ENCODE measurements at regions not wholly inside any gene's neighbourhood (a gene's known extent, or its start where the extent isn't known, plus 50 kb on each side); places are given as distances from the start of the nearest gene placed in this dataset.
A peak's percentile ranks its signal among the peaks of the same experiment; 100 is the strongest.

DNA sequence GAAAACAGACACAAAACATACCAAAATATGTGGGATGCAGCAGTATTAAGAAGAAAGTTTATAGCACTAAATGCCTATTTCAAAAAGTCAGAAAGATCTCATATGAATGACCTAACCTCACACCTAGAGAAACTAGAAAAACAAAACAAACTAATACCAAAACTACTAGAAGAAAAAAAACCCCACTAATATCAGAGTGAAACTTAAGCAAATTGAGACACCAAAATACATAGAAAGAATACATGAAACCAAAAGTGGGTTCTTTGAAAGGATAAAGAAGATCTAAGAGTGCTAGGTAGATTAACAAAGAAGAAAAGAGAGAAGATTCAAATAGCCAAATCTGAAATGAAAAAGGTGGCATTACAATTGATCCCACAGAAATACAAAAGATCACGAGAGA, 494.1 kb downstream of the SH2D4B start:
- no peak for DNase-seq

DNA sequence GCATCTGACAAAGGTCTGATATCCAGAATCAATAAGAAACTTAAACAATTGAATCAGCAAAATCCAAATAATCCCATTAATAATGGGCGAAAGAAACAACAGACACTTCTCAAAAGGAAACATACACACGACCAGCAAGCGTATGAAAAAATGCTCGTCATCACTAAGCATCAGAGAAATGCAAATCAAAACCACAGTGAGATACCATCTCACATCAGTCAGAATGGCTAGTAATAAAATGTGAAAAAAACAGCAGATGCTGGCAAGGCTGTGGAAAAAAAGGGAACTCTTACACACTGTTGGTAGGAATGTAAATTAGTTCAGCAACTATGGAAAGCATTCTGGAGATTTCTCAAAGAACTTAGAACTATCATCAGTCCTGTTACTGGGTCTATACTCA, 496.7 kb downstream of the SH2D4B start:
- DNase-seq: peak; percentile 37

DNA sequence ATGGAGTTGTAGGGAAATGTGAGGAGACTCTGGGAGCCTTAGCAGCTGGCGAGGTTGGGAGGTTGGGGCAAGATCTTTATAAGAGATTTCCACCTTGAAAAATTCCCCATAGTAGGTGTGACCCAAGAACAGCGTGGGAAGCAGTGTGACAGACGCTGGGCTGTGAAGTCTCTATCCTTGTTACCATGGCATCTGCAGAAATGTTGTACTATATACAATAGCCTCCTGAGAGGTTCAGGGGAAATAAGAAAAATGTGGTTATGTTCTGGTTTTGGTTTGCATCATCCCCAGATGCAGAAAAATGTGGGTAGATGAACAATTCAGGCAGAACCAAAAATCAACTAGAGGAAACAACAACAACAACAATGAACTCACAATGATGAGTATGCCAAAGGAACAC, 498.6 kb downstream of the SH2D4B start:
- no peak for DNase-seq

DNA sequence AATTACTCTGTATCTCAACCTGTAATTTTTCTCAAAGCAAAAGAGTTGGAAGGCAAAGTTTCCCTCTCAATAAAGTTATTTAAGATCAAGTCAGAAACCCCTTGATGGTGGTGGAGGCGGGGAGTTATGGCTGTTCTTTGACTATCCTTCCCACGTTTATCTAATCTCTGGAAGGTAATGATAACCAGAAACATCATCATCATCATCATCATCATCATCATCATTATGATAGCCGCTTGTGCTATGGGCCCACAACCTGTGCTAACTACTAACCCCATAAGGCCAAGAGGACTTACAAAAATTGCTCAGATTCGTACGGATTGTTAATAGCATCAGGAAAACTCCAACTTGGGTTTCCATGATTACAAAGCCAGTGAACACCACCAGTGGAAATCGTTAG, 502.3 kb downstream of the SH2D4B start:
- no peak for DNase-seq

DNA sequence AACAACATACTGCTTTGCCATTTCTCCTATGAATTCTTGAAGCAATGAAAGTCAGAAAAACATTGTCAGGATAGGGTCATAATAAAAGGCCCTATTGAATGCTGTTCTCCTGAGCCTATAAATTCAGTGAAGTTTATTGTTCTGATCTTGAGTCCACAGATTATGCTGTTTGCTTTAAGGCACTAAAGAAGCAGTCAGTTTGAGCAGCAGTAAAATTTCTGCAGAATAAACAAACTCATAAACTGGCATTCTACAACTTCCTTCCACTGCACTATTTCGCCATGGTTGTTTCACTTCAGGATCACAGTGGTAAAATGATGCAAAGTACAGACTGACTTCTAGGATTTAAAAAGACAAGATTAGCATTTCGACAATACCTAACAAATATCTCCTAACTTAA, 503.2 kb downstream of the SH2D4B start:
- no peak for DNase-seq

DNA sequence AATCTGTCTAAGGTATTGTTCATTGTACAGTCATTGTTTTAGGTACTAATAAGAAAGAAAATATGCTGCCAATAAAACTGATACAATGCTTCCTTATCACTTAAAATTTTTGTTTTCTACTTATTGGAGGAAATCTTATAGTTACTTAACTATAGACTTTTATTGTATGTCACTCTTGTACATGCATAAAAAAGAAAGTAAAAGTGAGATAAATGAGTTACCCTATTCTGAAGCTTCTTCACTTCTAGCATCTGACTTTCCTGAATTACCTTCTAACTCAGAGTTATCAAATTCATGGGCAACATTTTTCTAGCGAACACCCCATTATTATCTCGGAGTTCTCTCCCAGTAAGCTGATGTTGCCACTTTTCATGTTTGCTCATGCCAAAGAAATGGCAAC, 504.9 kb downstream of the SH2D4B start:
- no peak for DNase-seq

DNA sequence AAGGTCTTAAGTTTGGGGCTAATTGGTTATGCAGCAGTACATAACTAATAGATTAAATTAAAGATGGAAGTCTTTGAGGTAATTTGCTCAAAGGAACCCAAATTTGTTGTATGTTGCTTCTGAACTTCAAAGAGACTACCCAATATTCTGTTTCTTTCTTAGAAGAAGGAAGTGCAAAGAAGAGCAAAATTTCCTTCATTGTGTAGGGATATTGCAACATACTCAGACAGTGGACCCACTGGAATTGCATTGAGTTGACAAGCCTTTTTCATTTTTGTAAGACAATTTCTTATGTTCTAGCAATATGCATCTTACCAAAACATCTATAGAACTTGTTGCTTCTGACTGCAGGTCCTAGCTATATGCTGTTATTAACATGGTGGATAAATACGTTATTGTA, 527.8 kb downstream of the SH2D4B start:
- no peak for DNase-seq

DNA sequence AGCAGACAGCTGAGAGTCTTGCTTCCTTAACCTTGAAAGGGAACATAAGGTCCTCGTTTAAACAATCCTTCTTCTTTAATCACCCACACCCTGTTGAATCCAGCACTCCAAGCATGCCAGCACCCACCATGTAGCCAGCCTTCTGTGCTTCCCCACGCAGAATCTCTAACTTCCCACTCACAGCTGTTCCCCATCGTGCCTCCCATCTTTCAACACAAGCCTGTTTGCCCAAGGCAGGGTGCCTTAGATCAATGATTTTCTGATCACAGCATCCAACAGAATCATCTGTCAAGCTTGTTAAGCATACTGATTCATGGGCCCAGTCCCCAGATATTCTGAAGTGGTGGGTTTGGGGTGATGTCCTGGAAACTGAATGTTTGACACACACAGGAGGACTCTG, 530.8 kb downstream of the SH2D4B start:
- no peak for DNase-seq

DNA sequence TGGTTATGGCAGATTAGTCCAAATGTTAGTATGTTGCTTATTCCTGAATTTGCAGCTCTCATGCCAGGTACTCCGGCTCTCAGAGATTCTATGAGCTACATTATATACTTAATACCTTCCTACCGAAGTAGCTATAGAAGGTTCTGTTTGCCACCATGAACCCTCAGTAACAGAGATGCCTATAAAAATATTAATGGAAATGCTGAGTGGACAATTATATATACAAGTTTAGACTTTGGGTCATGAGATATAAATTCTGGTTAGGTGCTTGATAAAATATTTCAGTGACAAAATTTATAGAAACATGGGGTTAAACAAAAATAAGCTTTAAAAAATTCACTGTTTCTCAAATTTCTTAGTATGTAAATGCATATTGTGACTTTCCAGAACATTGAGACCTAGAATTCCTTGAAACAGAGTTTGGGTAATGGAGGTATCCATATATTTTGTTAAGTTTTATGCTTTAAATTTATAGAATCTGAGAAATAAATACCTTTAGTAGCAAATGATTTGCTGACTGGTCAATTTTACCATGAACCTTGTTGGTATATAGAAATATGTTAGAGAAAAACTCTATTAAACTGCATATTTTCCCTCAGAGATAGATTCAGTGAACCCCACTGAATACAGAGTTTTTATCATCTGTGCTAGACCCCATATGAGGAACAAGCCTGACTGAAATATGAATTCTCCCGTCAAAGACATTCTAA, 533.5 kb downstream of the SH2D4B start:
- no peak for DNase-seq

DNA sequence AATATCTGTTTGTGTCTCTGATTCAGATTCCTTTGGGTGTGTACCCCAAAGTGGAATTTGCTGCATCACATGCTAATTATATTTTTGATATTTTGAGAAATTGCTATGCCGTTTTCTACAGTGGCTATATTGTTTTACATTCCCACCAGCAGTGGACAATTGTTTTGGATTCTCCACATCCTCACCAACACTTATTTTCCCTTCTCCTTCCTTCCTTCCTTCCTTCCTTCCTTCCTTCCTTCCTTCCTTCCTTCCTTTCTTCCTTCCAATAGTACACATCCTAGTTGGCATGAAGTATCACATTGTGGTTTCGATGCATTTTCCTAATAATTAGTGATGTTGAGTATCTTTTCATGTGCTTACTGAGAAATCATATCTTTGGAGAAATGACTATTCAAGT, 535.5 kb downstream of the SH2D4B start:
- DNase-seq: no peak

DNA sequence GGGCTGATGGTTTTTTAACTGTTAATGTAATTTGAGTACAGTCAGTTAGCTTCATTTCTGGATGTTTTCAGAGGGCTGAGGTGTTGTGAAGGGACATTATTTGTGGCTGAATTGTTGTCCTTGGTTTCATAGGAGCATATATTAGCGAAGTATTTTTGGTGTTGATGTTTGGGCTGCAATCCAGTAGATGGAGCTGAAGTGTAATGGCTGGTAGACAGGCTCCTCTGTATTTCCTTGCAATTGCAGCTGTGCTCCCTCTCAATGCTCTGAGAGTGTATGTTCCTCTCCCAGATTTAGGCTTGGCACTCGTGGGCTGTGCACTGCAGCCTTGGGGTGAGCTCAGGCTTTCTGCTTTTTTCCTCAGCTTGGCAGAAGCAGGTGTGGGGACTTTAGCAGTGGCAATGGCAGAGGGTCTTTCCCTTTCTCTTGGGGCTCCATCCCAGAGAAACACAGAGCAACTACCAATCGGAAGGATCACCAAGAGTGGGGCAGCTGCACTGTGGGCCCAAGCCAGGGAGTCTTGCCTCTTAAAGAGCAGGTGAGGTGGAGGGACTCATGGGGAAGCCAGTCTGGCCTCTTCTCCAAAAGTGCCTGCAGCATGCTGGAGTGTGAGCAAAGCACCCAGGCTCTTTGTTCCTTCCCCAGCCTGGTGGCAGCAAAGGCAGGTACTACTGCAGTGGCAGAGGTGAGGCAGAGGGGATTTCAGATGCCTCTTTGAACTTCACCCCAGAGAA, 544.4 kb downstream of the SH2D4B start:
- no peak for DNase-seq

DNA sequence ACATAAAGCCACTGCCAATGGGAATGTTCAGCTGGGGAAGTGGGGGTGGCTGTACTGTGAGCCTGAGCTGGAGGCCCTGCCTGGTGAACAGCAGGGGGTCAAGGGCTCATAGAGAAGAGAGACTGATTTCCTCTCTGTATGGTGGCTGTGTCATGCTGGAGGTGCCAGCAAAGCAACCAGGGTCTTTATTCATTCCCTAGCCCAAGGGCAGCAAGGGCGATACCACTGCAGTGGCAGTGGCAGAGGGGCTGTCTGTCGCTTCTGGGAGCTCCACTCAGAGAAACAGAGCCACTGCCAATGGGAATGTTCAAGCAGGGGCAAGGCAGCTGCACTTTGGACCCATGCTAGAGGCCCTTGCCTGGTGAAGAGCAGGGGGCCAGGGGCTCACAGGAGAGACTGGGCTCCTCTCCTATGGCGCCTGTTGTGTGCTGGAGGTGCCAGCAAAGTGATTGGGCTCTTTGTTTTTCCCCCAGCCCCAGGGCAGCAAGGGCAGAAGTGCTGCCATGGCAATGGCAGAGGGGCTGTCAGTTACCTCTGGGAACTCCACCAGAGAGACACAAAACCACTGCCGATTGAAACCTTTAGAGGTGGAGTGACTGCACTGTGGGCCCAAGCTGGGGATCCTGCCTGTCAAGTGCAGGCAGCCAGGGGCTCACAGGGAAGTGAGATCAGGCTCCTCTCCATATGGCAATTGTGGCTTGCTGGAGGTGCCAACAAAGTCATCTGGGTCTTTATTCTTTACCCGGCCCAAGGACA, 545.1 kb downstream of the SH2D4B start:
- DNase-seq: no peak

DNA sequence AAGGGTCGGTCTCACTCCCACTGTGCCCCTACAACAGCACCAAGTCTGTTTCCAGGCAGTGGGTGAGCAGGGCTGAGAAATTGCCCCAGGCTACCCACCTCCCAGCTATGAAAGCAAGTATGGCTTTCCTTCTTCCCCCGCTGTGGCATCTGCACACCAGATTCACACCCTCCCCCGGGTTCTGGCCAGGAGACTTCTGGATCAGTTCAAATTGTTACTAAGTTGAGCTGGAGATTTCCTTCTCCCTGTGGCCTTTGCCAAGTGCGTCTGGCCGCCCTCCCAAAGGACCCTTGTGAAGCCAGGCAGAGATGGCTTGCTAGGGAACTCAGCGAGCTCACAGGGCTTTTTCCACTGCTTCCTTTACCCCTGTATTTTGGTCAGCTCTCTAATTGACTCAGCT, 555.4 kb downstream of the SH2D4B start:
- no peak for DNase-seq

DNA sequence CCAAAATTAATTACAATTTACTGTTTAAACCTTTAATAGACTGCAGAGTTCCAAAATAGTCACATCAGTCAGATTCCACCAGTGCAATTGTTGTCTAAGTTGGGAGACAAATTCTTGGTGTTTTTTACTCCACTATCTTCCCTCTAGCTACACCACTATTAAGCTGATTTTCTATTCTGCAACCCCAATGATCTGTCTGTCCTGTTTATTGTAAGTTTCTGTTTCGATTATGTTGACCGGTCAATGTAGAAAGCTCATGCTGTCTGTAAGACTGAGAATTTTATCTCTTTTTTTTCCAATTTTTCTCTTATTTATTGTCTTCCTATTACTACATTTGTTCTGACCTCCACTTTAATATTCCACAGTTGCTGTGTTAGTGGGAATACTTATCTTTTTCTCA, 557.5 kb downstream of the SH2D4B start:
- DNase-seq: no peak

DNA sequence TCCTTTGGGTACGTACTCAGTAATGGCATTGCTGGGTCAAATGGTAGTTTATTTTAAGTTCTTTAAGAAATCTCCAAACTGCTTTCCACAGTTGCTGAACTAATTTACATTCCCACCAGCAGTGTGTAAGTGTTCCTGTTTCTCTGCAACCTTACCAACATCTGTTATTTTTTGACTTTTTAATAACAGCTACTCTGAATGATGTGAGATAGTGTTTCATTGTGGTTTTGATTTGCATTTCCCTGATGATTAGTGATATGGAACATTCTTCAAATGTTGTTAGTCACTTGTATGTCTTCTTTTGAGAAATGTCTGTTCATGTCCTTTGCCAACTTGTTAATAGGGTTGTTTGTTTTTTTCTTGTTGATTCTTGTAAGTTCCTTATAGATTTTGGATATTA, 558.9 kb downstream of the SH2D4B start:
- DNase-seq: no peak

DNA sequence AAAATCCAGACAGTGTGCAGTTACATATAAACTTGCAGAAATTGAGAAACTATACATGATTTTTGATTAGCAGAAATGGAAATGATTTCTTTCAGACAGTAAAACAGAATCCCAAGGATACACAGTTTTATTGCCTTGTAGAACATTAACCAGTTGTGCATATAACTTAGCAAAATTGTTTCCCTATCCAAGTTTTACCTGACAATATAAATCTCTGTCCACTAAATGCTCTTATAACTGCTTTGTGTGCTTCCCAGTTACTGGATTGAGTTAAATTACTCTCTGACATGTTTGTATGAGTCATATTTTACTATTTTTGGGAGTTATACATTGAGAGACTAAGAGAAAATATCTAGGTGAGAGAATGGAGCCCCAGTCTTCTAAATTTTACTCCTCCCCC, 563.4 kb downstream of the SH2D4B start:
- DNase-seq: no peak

DNA sequence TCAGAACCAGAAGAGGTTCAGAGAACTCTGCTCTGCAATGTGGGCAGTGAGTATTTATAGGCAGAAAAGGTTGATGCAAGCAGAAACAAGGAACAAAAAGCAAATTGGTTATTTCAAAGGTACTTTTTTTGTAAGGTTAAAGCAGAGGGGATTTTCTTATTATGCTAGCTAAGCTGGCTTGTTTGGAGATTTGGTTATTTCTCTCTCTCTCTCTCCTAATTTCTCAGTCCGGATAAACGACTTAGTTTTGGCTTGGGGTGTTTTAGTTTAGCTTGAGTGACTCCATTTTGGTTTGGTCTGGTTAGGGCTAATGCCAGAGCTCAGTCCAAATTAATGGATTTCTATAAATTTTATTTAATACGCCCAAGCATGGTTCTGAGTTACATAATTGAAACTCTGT, 566.8 kb downstream of the SH2D4B start:
- no peak for DNase-seq

DNA sequence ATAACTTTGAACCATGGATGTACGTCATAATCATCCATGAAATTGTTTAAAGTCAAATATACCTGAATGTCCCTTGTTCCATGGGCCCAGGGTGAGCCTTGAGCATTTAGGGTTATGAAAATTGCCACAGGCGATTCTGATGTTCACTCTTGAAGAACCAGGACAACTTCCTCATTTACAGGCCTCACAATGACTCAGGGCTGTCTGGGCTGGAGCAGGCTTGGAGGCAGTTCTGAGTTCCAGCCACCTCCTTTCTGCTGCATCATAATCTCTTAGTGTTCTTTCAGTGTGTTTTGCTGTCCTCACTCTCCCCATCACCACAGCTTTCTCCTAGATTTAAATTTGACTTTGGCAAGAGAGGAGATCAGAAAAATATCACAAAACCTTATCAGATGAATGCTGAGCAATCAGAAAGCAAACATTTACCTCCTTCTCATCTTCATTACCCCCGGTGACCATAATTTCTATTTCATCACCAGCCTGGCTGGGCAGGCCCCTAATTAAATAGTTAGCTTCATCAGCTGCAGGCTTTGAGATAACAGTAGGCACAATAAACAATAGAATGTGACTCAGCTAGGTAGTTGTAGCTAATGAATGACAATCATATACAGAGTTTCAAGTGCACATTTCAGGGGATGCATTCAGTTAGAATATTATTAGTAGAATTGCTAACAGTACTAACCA, 571.0 kb downstream of the SH2D4B start:
- peak; percentile 7 for DNase-seq

DNA sequence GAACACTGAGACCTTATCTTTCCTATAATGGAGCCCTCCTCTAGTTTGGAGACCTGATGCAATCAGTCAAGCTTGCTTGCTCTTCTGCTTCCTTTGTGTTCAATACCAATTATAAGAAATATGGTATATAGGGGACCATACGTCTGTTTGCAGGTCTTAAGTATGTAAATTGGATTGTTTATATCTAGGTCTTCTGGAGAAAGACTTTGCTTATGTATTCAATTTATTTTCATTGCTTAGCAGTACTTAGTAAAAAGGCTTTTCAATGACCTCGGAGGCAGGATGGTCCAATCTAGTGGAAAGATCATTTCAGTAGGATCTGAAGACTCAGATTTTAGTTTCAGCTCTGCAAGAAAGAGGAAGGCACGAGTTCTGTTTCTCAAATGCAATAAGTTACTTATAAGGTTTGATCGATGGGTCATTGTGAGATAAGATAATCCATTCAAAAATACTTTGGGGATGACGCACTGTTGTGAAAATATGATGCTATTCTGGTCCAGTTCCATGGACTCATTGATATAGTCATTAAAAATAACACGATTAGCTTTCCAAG, 571.6 kb downstream of the SH2D4B start:
- no peak for DNase-seq

DNA sequence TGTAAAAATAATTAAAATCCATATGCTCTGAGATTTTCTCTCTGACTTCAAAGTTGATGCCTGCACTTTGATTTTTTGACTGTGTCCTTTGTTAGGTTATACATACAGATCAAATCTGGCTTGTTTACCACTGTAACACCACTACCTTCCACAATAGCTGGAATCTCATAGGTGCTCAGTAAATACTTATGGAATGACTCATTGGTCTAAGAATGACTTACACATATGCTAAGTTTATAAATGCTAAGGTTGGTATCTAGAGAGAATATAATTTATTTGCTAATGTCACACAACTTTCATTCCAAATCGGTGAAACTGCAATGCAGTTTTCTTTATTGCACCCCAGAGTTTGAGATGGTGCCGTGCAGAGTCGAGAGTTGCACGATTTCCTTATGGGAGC, 578.5 kb downstream of the SH2D4B start:
- peak; percentile 60 for DNase-seq

DNA sequence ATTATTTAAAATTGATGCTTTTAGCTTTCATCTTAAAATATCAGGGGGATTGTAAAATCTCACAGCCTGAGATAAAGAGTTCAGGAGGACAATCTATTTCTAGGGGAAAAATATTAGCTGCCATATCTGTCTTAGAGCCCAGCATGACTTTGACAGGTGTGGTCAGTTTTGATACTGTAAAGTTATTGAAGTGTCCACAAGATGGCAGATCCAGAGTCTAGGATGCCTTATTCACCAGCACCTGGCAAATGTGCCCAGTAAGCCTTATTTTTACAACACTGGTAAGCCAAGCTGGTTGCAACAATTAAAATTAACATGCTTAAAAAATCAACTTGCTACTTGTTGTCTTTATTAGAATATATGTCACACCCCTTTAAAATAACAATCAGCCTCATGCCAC, 579.3 kb downstream of the SH2D4B start:
- no peak for DNase-seq

DNA sequence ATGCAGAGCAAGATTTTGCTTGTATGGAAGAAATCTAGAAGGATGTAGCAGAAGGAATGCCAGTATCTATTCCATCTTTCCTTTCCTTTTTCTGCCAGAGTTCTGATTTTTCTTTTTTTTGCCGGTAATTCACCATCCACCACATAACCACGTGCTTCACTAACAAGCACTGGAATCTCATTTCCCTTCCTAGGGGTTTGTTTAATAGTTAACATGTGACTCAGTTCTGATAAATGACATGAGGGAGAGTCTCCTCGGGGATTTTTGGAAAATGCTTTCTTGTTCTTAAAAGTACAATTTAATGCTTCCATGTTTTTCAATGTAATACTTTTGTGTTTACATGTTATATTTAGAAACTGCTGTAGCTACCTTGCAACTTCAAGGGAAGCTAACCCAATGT, 590.2 kb downstream of the SH2D4B start:
- DNase-seq: peak; percentile 13

DNA sequence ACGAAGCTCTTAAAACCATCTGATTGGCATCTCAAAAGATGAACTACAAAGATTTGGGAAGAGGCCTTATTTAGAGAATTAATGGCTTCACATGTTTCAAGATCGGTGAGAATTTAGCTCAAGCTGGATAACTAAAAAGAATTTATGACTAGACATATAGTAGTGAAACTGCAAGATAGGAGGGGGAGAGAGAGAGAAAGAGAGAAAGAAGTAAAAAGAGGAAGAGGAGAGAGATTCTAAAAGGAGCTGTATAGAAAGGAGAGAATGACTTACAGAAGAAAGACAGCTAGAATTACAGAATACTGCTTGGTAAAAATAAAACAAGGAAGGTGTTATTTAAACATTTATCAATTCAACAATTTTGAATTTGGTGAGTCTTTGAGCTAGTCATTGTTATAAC, 592.3 kb downstream of the SH2D4B start:
- DNase-seq: no peak
